ENCODE measurements at regions not wholly inside any gene's neighbourhood (a gene's known extent, or its start where the extent isn't known, plus 50 kb on each side); places are given as distances from the start of the nearest gene placed in this dataset.

GRCh38 chr19:30214651-30215051 lies 157.5 kb upstream of the ZNF536 start:
- no peaks in the 10 kb centered on the region for H3K27me3 Mint-ChIP-seq (ENCODE audit: insufficient read depth, unreplicated experiment)
- no peaks in the 10 kb centered on the region for H3K4me1 Mint-ChIP-seq (ENCODE audit: insufficient read depth, unreplicated experiment)
- no peak for DNase-seq (ENCODE audit: unreplicated experiment)
- no peak for TF ChIP-seq CTCF (IDR thresholded peaks at IDR 0.05; ENCODE audit: unreplicated experiment)
- ChIA-PET POLR2A (no interaction called here), CTCF (interaction anchor here (0.7 kb wide), 1 partner anchor 65 kb away, joined by 3 read pairs; no protein-coding TSS in a partner anchor)
- H3K4me3 Mint-ChIP-seq (ENCODE audit: unreplicated experiment), result no peak overlapping the region
- H3K27ac Mint-ChIP-seq (ENCODE audit: low read depth, unreplicated experiment), result no peak overlapping the region
- no TSS peak for BruUV-seq (replicated peaks)
- peaks cover 28% of the 10 kb centered on the region for H3K9me3 Mint-ChIP-seq (ENCODE audit: unreplicated experiment)
- intact Hi-C loops (cut with micrococcal nuclease), result no loop called here
- no peaks in the 10 kb centered on the region for H3K36me3 Mint-ChIP-seq (ENCODE audit: insufficient read depth, unreplicated experiment)

GRCh38 chr19:30215248-30215647 lies 156.9 kb upstream of the ZNF536 start:
- no peaks in the 10 kb centered on the region for H3K27me3 Mint-ChIP-seq (ENCODE audit: insufficient read depth, unreplicated experiment)
- intact Hi-C loops (cut with micrococcal nuclease), result no loop called here
- POLR2A ChIA-PET, result no interaction called here
- H3K36me3 Mint-ChIP-seq (ENCODE audit: insufficient read depth, unreplicated experiment), result no peaks in the 10 kb centered on the region
- DNase-seq (ENCODE audit: unreplicated experiment), result no peak
- TF ChIP-seq CTCF (IDR thresholded peaks at IDR 0.05; ENCODE audit: unreplicated experiment), result no peak
- CTCF ChIA-PET, result no interaction called here
- peaks cover 25% of the 10 kb centered on the region for H3K9me3 Mint-ChIP-seq (ENCODE audit: unreplicated experiment)
- H3K4me1 Mint-ChIP-seq (ENCODE audit: insufficient read depth, unreplicated experiment), result no peaks in the 10 kb centered on the region
- no TSS peak for BruUV-seq (replicated peaks)
- H3K4me3 Mint-ChIP-seq (ENCODE audit: unreplicated experiment), result no peak overlapping the region
- no peak overlapping the region for H3K27ac Mint-ChIP-seq (ENCODE audit: low read depth, unreplicated experiment)

GRCh38 chr19:30216453-30216852 lies 155.7 kb upstream of the ZNF536 start:
- DNase-seq (ENCODE audit: unreplicated experiment), result no peak
- intact Hi-C loops (cut with micrococcal nuclease), result no loop called here
- Mint-ChIP-seq H3K4me1 (ENCODE audit: insufficient read depth, unreplicated experiment) (no peaks in the 10 kb centered on the region), H3K9me3 (ENCODE audit: unreplicated experiment) (peaks cover 29% of the 10 kb centered on the region), H3K36me3 (ENCODE audit: insufficient read depth, unreplicated experiment) (no peaks in the 10 kb centered on the region), H3K27ac (ENCODE audit: low read depth, unreplicated experiment) (no peak overlapping the region), H3K27me3 (ENCODE audit: insufficient read depth, unreplicated experiment) (no peaks in the 10 kb centered on the region), H3K4me3 (ENCODE audit: unreplicated experiment) (no peak overlapping the region)
- no peak for TF ChIP-seq CTCF (IDR thresholded peaks at IDR 0.05; ENCODE audit: unreplicated experiment)
- ChIA-PET POLR2A (no interaction called here), CTCF (no interaction called here)
- no TSS peak for BruUV-seq (replicated peaks)

GRCh38 chr19:30217461-30217860 lies 154.7 kb upstream of the ZNF536 start:
- no TSS peak for BruUV-seq (replicated peaks)
- no peaks in the 10 kb centered on the region for H3K27me3 Mint-ChIP-seq (ENCODE audit: insufficient read depth, unreplicated experiment)
- H3K9me3 Mint-ChIP-seq (ENCODE audit: unreplicated experiment), result peaks cover 34% of the 10 kb centered on the region
- H3K36me3 Mint-ChIP-seq (ENCODE audit: insufficient read depth, unreplicated experiment), result no peaks in the 10 kb centered on the region
- H3K4me3 Mint-ChIP-seq (ENCODE audit: unreplicated experiment), result no peak overlapping the region
- H3K27ac Mint-ChIP-seq (ENCODE audit: low read depth, unreplicated experiment), result no peak overlapping the region
- no peak for TF ChIP-seq CTCF (IDR thresholded peaks at IDR 0.05; ENCODE audit: unreplicated experiment)
- ChIA-PET CTCF (interaction anchor here (0.7 kb wide), 1 partner anchor 472 kb away, joined by 4 read pairs; no protein-coding TSS in a partner anchor), POLR2A (no interaction called here)
- DNase-seq (ENCODE audit: unreplicated experiment), result no peak
- intact Hi-C loops (cut with micrococcal nuclease), result no loop called here
- H3K4me1 Mint-ChIP-seq (ENCODE audit: insufficient read depth, unreplicated experiment), result no peaks in the 10 kb centered on the region
